Upper lobe of left lung (tissue), 4 donors: ENCODE measurements at regions not wholly inside any gene's neighbourhood (a gene's known extent, or its start where the extent isn't known, plus 50 kb on each side); places are given as distances from the start of the nearest gene placed in this dataset.

ENCODE experiments used
- POLR2A ChIP-seq, 4 donors: fragments of 450-650 bp; IDR thresholded peaks; one replicate each; pipeline ENCODE4 v1.5.1; 2016 to 2017; ENCODE audit warnings: antibody characterized with exemption in 4 of 4, mild to moderate bottlenecking in 2 of 4
- POLR2AphosphoS5 ChIP-seq, 2 donors: sonication (generic); formaldehyde crosslinking; IDR thresholded peaks; one replicate each; pipeline ENCODE4 v1.5.1; 2017; ENCODE audit warnings: antibody characterized with exemption in 2 of 2
- TF ChIP-seq, protein P1 (sequence below), 6 experiments: fragments of 450-650 bp in 4 of 6; fragments of 200-600 bp in 2 of 6; sonication (generic) in 2 of 6; IDR thresholded peaks; one replicate each; pipeline ENCODE4 v1.5.1; 2016 to 2019; ENCODE audit warnings: antibody characterized with exemption in 6 of 6

DNA sequence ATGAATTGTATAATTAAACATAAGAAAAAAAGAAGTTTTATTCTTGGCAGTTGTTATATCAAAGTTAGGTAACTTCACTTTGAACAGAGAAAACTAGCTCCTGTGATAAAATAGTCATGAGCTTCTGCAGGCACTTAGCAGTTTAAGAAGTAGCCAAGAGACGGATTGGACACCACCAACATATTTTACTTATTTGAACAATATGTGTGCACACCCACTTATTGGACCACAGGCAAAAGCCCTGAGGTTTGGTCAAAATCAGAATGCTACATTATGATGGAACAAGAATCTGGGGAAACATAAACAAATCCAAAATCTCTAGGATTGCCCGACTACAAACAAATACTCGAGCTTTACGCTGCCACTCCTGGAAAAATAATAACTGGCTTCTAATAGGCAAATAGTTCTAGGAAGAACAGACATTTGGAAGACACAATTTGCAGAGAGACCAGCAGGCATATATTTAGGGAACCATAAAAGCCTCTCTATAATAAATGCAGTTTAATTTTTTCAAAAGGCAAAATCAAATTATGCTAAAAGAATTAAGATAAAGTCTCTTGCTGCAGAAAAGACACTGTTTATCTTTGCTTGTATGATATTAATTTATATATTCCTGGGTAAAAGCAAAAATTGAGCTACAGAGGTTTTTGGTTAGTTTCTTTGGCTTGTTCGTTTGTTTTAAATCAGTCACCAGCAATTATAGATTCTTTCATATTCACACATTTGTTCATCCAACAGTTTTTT is 117.9 kb downstream of the CDC42EP3 start:
- TF ChIP-seq, protein P1, sequence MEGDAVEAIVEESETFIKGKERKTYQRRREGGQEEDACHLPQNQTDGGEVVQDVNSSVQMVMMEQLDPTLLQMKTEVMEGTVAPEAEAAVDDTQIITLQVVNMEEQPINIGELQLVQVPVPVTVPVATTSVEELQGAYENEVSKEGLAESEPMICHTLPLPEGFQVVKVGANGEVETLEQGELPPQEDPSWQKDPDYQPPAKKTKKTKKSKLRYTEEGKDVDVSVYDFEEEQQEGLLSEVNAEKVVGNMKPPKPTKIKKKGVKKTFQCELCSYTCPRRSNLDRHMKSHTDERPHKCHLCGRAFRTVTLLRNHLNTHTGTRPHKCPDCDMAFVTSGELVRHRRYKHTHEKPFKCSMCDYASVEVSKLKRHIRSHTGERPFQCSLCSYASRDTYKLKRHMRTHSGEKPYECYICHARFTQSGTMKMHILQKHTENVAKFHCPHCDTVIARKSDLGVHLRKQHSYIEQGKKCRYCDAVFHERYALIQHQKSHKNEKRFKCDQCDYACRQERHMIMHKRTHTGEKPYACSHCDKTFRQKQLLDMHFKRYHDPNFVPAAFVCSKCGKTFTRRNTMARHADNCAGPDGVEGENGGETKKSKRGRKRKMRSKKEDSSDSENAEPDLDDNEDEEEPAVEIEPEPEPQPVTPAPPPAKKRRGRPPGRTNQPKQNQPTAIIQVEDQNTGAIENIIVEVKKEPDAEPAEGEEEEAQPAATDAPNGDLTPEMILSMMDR (IDR thresholded peaks at IDR 0.05) = no peak
- TF ChIP-seq POLR2A (IDR thresholded peaks at IDR 0.05) (no peak), POLR2AphosphoS5 (IDR thresholded peaks at IDR 0.05) (no peak)
